Astrocyte of the spinal cord (primary cell): ENCODE measurements at regions not wholly inside any gene's neighbourhood (a gene's known extent, or its start where the extent isn't known, plus 50 kb on each side); places are given as distances from the start of the nearest gene placed in this dataset.

Source experiments
- DNase-seq: peaks from one replicate; pipeline ENCODE4 v3.0.0; 2011; ENCODE audit warnings: low read depth, low spot score
- H3K4me3 ChIP-seq: 2 replicates; pipeline ENCODE4 v1.5.1; 2011; ENCODE audit warnings: low read depth, mild to moderate bottlenecking, low read length, moderate library complexity
- CTCF ChIP-seq: IDR thresholded peaks from 2 replicates; pipeline ENCODE4 v1.5.1; 2012; ENCODE audit warnings: low read depth, mild to moderate bottlenecking, low read length, inconsistent platforms
- in situ Hi-C: cut with HindIII; loops from 2 replicates; pipeline ENCODE4 v1.10.0; 2017; ENCODE audit warnings: low sequenced_read_pairs

- TF ChIP-seq CTCF = no peak
- in situ Hi-C loops = no loop called here
- no peak overlapping the region for H3K4me3 ChIP-seq
- DNase-seq = no peak
Measured at GRCh38 chr12:41905759-41906297, 238.8 kb downstream of the GXYLT1 start.

GRCh38 chr12:41905073-41905758, 239.5 kb downstream of the GXYLT1 start:
- H3K4me3 ChIP-seq = no peak overlapping the region
- no peak for DNase-seq
- no peak for TF ChIP-seq CTCF
- in situ Hi-C loops = no loop called here

- no peak overlapping the region for H3K4me3 ChIP-seq
- DNase-seq = no peak
- TF ChIP-seq CTCF = no peak
- in situ Hi-C loops = no loop called here
Measured at GRCh38 chr12:41904041-41904440, 240.6 kb downstream of the GXYLT1 start.

- in situ Hi-C loops = no loop called here
- no peak for DNase-seq
- H3K4me3 ChIP-seq = no peak overlapping the region
- TF ChIP-seq CTCF = no peak
Measured at GRCh38 chr12:41903014-41903708, 241.5 kb downstream of the GXYLT1 start.

GRCh38 chr12:41899577-41899976, 245.1 kb downstream of the GXYLT1 start:
- no peak for TF ChIP-seq CTCF
- in situ Hi-C loops = no loop called here
- H3K4me3 ChIP-seq = no peak overlapping the region
- no peak for DNase-seq

GRCh38 chr12:41897593-41897992, 247.1 kb downstream of the GXYLT1 start:
- TF ChIP-seq CTCF = no peak
- no peak for DNase-seq
- no peak overlapping the region for H3K4me3 ChIP-seq
- in situ Hi-C loops = no loop called here
